Pancreas (tissue), 10 donors: ENCODE measurements at regions not wholly inside any gene's neighbourhood (a gene's known extent, or its start where the extent isn't known, plus 50 kb on each side); places are given as distances from the start of the nearest gene placed in this dataset.

ENCODE experiments used
- ATAC-seq, 4 donors: fragments of 200-7000 bp; cut with Tn5 transposase; one replicate each; pipeline versions ENCODE4 v1.8.0 to v1.9.1; 2020; ENCODE audit warnings: mild to moderate bottlenecking in 4 of 4, moderate library complexity in 4 of 4
- DNase-seq, 6 donors: peaks; one replicate each; pipeline ENCODE4 v3.0.0-alpha.2; 2020
- FAIRE-seq: peaks from 2 replicates; lab custom pipeline; 2012; peaks lifted over from hg19 to GRCh38; lab: Jason Lieb, UNC
- H3K27ac ChIP-seq, 4 donors: fragments of 200-600 bp; sonication (generic); 1 replicate in 3 of 4; 2 replicates in 1 of 4; pipeline versions ENCODE4 v1.5.0 to v1.8.0; 2020
- H3K27me3 ChIP-seq, 4 donors: fragments of 200-600 bp; one replicate each; pipeline ENCODE4 v1.8.0; 2021
- H3K36me3 ChIP-seq, 3 donors: fragments of 200-600 bp; sonication (generic) in 1 of 3; one replicate each; pipeline versions ENCODE4 v1.5.0 to v1.8.0; 2020 to 2021
- H3K4me1 ChIP-seq, 3 donors: fragments of 200-600 bp; one replicate each; pipeline ENCODE4 v1.8.0; 2021
- H3K4me3 ChIP-seq, 4 donors: fragments of 200-600 bp; sonication (generic) in 2 of 4; one replicate each; pipeline versions ENCODE4 v1.5.0 to v1.8.0; 2020 to 2021
- H3K9me3 ChIP-seq, 4 donors: fragments of 200-600 bp; one replicate each; pipeline ENCODE4 v1.8.0; 2021
- WGBS, 2 donors: extraction: QIAGEN DNeasy Blood & Tissue Kit; methylation state at CpG; one replicate each; pipeline ENCODE4 v1.1.7; 2013; 5-methylcytosine and 5-hydroxymethylcytosine counted together
- intact Hi-C, 3 donors: fragments of 100-400 bp; cut with DNase I; formaldehyde crosslinking; loops; one replicate each; pipeline versions ENCODE4 v1.11.1 to v1.14.2; 2022
- TF ChIP-seq, protein P1 (sequence below), 4 donors: fragments of 200-600 bp; sonication (generic) in 3 of 4; IDR thresholded peaks; one replicate each; pipeline versions ENCODE4 v1.5.0 to v1.8.0; 2021; ENCODE audit warnings: antibody characterized with exemption in 4 of 4
- donor health status: healthy with polysubstance abuse.
- donor health status: DM: no; HTN: no; CAD: no; lungs with moderate emphysema.
- donor health status: DM: no; HTN: no; CAD: no.
- donor health status: control.
- donor health status: control.
- donor health status: Bipolar disorder and iron deficiency.
- donor health status: DM: yes; HTN: yes; CAD: no.
- donor health status: DM: no; HTN: no; CAD: no.
- donor health status: DM: no; HTN: no; CAD: no.
- donor health status: DM: yes; HTN: yes; CAD: no.

DNA sequence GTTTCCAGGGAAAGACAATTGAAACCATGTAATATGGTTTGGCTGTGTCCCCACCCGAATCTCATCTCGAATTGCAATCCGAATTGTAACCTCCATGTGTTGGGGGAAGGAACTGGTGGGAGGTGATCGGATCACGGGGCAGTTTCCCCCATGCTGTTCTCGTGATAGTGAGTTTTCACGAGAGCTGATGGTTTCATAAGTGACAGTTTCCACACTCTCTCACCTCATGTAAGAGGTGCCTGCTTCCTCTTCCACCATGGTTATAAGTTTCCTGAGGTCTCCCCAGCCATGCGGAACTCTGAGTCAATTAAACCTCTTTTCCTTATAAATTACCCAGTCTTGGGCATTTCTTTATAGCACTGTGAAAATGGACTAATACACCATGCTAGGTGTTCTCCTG is 148.3 kb upstream of the CADM1 start:
- no peak for DNase-seq
- TF ChIP-seq, protein P1, sequence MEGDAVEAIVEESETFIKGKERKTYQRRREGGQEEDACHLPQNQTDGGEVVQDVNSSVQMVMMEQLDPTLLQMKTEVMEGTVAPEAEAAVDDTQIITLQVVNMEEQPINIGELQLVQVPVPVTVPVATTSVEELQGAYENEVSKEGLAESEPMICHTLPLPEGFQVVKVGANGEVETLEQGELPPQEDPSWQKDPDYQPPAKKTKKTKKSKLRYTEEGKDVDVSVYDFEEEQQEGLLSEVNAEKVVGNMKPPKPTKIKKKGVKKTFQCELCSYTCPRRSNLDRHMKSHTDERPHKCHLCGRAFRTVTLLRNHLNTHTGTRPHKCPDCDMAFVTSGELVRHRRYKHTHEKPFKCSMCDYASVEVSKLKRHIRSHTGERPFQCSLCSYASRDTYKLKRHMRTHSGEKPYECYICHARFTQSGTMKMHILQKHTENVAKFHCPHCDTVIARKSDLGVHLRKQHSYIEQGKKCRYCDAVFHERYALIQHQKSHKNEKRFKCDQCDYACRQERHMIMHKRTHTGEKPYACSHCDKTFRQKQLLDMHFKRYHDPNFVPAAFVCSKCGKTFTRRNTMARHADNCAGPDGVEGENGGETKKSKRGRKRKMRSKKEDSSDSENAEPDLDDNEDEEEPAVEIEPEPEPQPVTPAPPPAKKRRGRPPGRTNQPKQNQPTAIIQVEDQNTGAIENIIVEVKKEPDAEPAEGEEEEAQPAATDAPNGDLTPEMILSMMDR (IDR thresholded peaks at IDR 0.05): no peak
- no peak for FAIRE-seq
- H3K9me3 ChIP-seq: no peaks in the 10 kb centered on the region
- no peaks in the 10 kb centered on the region for H3K36me3 ChIP-seq
- no peaks in the 10 kb centered on the region for H3K27me3 ChIP-seq
- no peak overlapping the region for H3K27ac ChIP-seq
- no peak for ATAC-seq
- H3K4me1 ChIP-seq: no peaks in the 10 kb centered on the region
- H3K4me3 ChIP-seq: no peak overlapping the region
- WGBS, 2 donors: 51 to 64% methylated on average over 8 of the region's 8 CpGs
- intact Hi-C loops: no loop called here

DNA sequence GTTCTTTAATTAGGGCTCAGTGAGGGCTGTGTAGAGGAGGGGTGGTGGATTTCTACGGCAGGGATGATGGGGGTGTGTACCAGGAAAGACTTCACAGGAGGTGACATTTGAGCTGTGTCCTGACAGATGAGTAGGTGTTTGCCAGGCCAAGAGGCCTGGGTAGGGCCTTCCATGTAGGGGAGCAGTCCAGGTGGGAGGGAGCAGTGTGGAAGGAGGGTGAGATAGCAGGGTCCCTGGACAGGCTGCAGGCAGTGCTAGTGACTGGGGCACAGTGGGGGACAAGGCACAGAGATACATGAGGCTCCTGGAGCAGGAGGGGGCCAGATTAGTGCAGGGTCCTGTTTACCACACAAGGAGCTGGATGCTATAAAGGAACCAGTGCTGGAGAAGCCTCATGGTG is 147.9 kb upstream of the CADM1 start:
- intact Hi-C loops: no loop called here
- Histone ChIP-seq H3K9me3 (no peaks in the 10 kb centered on the region), H3K27ac (no peak overlapping the region), H3K4me3 (no peak overlapping the region), H3K4me1 (no peaks in the 10 kb centered on the region), H3K36me3 (no peaks in the 10 kb centered on the region), H3K27me3 (no peaks in the 10 kb centered on the region)
- ATAC-seq: no peak
- no peak for DNase-seq
- TF ChIP-seq, protein P1 (IDR thresholded peaks at IDR 0.05): no peak
- no peak for FAIRE-seq
- 29 to 35% methylated on average over 1 of the region's 1 CpG for WGBS, 2 donors

DNA sequence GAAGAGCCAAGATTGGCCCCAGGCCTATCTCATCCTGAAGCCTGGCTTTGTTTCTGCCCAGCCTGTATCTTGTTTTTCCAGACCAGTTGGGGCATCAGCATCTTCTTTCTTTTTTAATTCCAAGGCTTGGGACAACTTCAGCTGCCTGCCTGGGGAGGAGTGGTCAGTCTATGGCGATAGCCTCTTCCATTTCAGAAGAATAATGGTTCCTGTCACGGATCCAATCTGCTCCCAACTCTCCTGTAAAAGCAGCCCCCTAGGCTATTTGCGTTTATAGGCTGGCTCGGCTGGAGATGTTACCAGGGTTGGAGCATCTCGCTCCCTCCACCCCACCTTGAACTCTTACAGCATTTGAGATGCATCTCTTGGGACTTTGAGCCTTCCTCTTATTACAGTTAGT is 145.2 kb upstream of the CADM1 start:
- intact Hi-C loops: no loop called here
- Histone ChIP-seq H3K4me3 (no peak overlapping the region), H3K4me1 (no peaks in the 10 kb centered on the region), H3K9me3 (no peaks in the 10 kb centered on the region), H3K27ac (no peak overlapping the region), H3K36me3 (no peaks in the 10 kb centered on the region), H3K27me3 (no peaks in the 10 kb centered on the region)
- no peak for FAIRE-seq
- TF ChIP-seq, protein P1 (IDR thresholded peaks at IDR 0.05): no peak
- no peak for ATAC-seq
- DNase-seq: no peak
- WGBS, 2 donors: 65 to 67% methylated on average over 5 of the region's 5 CpGs

DNA sequence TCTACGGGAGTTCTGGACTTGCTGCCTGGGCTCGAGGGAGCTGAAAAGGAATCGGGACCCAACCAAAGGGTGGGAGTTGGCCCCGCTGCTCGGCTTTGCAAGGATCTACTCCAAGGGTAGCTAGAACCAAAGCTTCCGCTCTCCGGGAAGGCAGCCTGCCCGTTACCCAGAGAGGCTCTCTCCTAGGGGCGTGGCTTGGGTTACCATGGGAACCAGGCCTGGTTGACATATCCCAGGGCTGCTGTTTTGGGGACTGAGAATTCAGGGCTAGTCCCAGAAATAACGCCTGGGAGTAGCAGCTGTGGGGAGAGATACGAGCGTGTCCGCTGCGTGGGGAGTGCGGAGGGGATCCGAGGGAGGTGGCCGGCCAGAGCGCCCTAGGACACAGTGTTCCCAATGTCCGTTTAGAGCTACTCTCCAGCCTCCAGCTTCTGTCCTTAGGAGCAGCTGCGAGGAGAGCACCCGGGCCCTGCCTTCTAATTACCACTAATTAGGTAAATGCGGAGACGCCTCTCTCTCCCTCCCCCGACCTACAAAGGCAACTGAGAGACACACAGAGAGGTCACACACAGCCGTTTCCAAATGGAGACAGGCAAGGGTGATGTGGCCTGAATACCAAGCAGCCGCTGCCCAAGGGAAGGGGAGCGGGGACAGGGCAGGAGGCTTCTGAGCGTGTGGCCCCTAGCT is 141.6 kb upstream of the CADM1 start:
- Histone ChIP-seq H3K4me1 (no peaks in the 10 kb centered on the region), H3K27ac (no peak overlapping the region), H3K36me3 (no peaks in the 10 kb centered on the region), H3K4me3 (no peak overlapping the region), H3K9me3 (no peaks in the 10 kb centered on the region), H3K27me3 (no peaks in the 10 kb centered on the region)
- TF ChIP-seq, protein P1 (IDR thresholded peaks at IDR 0.05): no peak
- DNase-seq (peak in 1 of 6 donors; percentile 29), ATAC-seq (no peak), FAIRE-seq (no peak)
- intact Hi-C loops: no loop called here
- 39 to 41% methylated on average over 27 to 28 of the region's 28 CpGs for WGBS, 2 donors

DNA sequence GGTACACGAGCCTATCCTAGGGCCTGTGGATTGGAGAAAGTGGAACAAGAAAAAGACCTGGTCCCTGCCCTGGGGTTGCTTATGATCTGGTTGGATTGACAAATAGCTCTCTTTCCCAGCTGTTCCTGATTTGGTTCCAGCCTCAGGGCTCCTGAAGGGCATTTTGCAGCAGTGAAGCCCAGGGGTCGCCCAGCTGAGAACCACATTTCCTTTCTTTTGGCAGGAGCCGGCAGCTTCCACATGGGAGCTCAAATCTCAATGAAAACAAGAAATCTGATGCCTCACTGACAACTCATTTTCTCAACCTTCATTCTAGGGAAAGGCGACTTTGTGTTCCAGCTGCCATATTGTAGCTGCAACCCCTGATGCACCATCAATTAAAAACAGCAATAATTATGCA is 140.6 kb upstream of the CADM1 start:
- FAIRE-seq (no peak), ATAC-seq (no peak), DNase-seq (no peak)
- H3K27ac ChIP-seq: no peak overlapping the region
- H3K4me1 ChIP-seq: no peaks in the 10 kb centered on the region
- no peaks in the 10 kb centered on the region for H3K9me3 ChIP-seq
- WGBS, 2 donors: 58 to 60% methylated on average over 4 of the region's 4 CpGs
- intact Hi-C loops: no loop called here
- H3K4me3 ChIP-seq: no peak overlapping the region
- no peaks in the 10 kb centered on the region for H3K36me3 ChIP-seq
- TF ChIP-seq, protein P1 (IDR thresholded peaks at IDR 0.05): no peak
- no peaks in the 10 kb centered on the region for H3K27me3 ChIP-seq
